ENCODE measurements at regions not wholly inside any gene's neighbourhood (a gene's known extent, or its start where the extent isn't known, plus 50 kb on each side); places are given as distances from the start of the nearest gene placed in this dataset.

GRCh38 chr10:16314259-16314658, 122.6 kb upstream of the PTER start:
- Mint-ChIP-seq H3K4me1 (ENCODE audit: low read depth, unreplicated experiment) (no peaks in the 10 kb centered on the region), H3K4me3 (ENCODE audit: unreplicated experiment) (no peak overlapping the region), H3K36me3 (ENCODE audit: insufficient read depth, unreplicated experiment) (no peaks in the 10 kb centered on the region), H3K9me3 (ENCODE audit: unreplicated experiment) (peaks cover 18% of the 10 kb centered on the region), H3K27me3 (ENCODE audit: insufficient read depth, unreplicated experiment) (no peaks in the 10 kb centered on the region), H3K27ac (ENCODE audit: unreplicated experiment) (no peak overlapping the region)
- no TSS peak for BruUV-seq (replicated peaks)
- H3K36me3 ChIP-seq (ENCODE audit: control insufficient read depth, insufficient read depth, low read length) = no peaks in the 10 kb centered on the region
- peak; percentile 29 to 43 for DNase-seq
- no peaks in the 10 kb centered on the region for H3K27me3 ChIP-seq (replicated peaks; ENCODE audit: control insufficient read depth, insufficient read depth, low read length)
- CTCF ChIA-PET = no interaction called here
- peaks cover 7% of the 10 kb centered on the region; the same call in 1 of the 2 replicates for H3K9me3 ChIP-seq
- intact Hi-C loops (cut with micrococcal nuclease; ENCODE audit: unreplicated experiment) = loop anchor here (1.0 to 10.0 kb wide), 2 partner anchors 231 to 461 kb away; no protein-coding TSS in a partner anchor
- H3K4me1 ChIP-seq = no peaks in the 10 kb centered on the region
- POLR2A ChIA-PET = no interaction called here
- H3K4me3 ChIP-seq (ENCODE audit: low read depth, low read length) = no peak overlapping the region
- peak; percentile 15 to 50 for TF ChIP-seq CTCF (IDR thresholded peaks at IDR 0.05; ENCODE audit: insufficient read depth in 1 of 2, low read depth in 1 of 2, low read length in 1 of 2, severe bottlenecking in 1 of 2, unreplicated experiment in 1 of 2)

GRCh38 chr10:16316733-16317390, 119.9 kb upstream of the PTER start:
- no peak for DNase-seq

GRCh38 chr10:16341637-16342036, 95.2 kb upstream of the PTER start:
- peaks cover 5% of the 10 kb centered on the region for H3K27me3 Mint-ChIP-seq (ENCODE audit: insufficient read depth, unreplicated experiment)
- no TSS peak for BruUV-seq (replicated peaks)

More at GRCh38 chr10:16316733-16317390, 119.9 kb upstream of the PTER start:
- H3K27ac Mint-ChIP-seq (ENCODE audit: unreplicated experiment) = no peak overlapping the region
- no peaks in the 10 kb centered on the region for H3K36me3 Mint-ChIP-seq (ENCODE audit: insufficient read depth, unreplicated experiment)
- H3K9me3 Mint-ChIP-seq (ENCODE audit: unreplicated experiment) = no peaks in the 10 kb centered on the region
- H3K9me3 ChIP-seq = no peaks in the 10 kb centered on the region
- CTCF ChIA-PET = no interaction called here
- H3K4me1 ChIP-seq = no peaks in the 10 kb centered on the region
- no peaks in the 10 kb centered on the region for H3K27me3 ChIP-seq (replicated peaks; ENCODE audit: control insufficient read depth, insufficient read depth, low read length)
- H3K4me1 Mint-ChIP-seq (ENCODE audit: low read depth, unreplicated experiment) = no peaks in the 10 kb centered on the region
- no peak overlapping the region for H3K4me3 ChIP-seq (ENCODE audit: low read depth, low read length)
- BruUV-seq (replicated peaks) = no TSS peak
- no peak for TF ChIP-seq CTCF (IDR thresholded peaks at IDR 0.05; ENCODE audit: insufficient read depth in 1 of 2, low read depth in 1 of 2, low read length in 1 of 2, severe bottlenecking in 1 of 2, unreplicated experiment in 1 of 2)
- POLR2A ChIA-PET = no interaction called here
- H3K36me3 ChIP-seq (ENCODE audit: control insufficient read depth, insufficient read depth, low read length) = no peaks in the 10 kb centered on the region
- intact Hi-C loops (cut with micrococcal nuclease; ENCODE audit: unreplicated experiment) = loop anchor here (10.0 kb wide), 1 partner anchor 458 kb away; no protein-coding TSS in a partner anchor
- no peak overlapping the region for H3K4me3 Mint-ChIP-seq (ENCODE audit: unreplicated experiment)
- H3K27me3 Mint-ChIP-seq (ENCODE audit: insufficient read depth, unreplicated experiment) = no peaks in the 10 kb centered on the region

More at GRCh38 chr10:16341637-16342036, 95.2 kb upstream of the PTER start:
- Histone ChIP-seq H3K4me3 (ENCODE audit: low read depth, low read length) (no peak overlapping the region), H3K4me1 (no peaks in the 10 kb centered on the region), H3K27me3 (replicated peaks; ENCODE audit: control insufficient read depth, insufficient read depth, low read length) (no peaks in the 10 kb centered on the region), H3K36me3 (ENCODE audit: control insufficient read depth, insufficient read depth, low read length) (no peaks in the 10 kb centered on the region), H3K9me3 (0 out of 2 replicates have a peak, but pooled peaks cover 4% of the 10 kb centered on the region)
- no peaks in the 10 kb centered on the region for H3K4me1 Mint-ChIP-seq (ENCODE audit: low read depth, unreplicated experiment)
- H3K36me3 Mint-ChIP-seq (ENCODE audit: insufficient read depth, unreplicated experiment) = no peaks in the 10 kb centered on the region
- CTCF ChIA-PET = no interaction called here
- no peak overlapping the region for H3K4me3 Mint-ChIP-seq (ENCODE audit: unreplicated experiment)
- no peaks in the 10 kb centered on the region for H3K9me3 Mint-ChIP-seq (ENCODE audit: unreplicated experiment)
- H3K27ac Mint-ChIP-seq (ENCODE audit: unreplicated experiment) = no peak overlapping the region
- no peak for TF ChIP-seq CTCF (IDR thresholded peaks at IDR 0.05; ENCODE audit: insufficient read depth in 1 of 2, low read depth in 1 of 2, low read length in 1 of 2, severe bottlenecking in 1 of 2, unreplicated experiment in 1 of 2)
- DNase-seq = no peak
- intact Hi-C loops (cut with micrococcal nuclease; ENCODE audit: unreplicated experiment) = loop anchor here (5.0 kb wide), 1 partner anchor 611 kb away; no protein-coding TSS in a partner anchor
- POLR2A ChIA-PET = no interaction called here

All from Caco-2 (cell line).